GM21529 (cell line): ENCODE measurements at regions not wholly inside any gene's neighbourhood (a gene's known extent, or its start where the extent isn't known, plus 50 kb on each side); places are given as distances from the start of the nearest gene placed in this dataset.
"Not testable (repeated sequence)": the region's sequence is repeated elsewhere in the genome, so short reads cannot be mapped to it uniquely, and the experiment has no call there.

Source experiments
- ATAC-seq: cut with Tn5 transposase; IDR thresholded peaks from one replicate; pipeline ENCODE4 v1.9.1; 2021; ENCODE audit not compliant: unreplicated experiment

- ATAC-seq: no peak
Observed at GRCh38 chr1:112818990-112819689, 104.0 kb upstream of the PPM1J start.

GRCh38 chr1:112817555-112818373 lies 102.6 kb upstream of the PPM1J start:
- ATAC-seq: no peak

GRCh38 chr1:112815376-112815775 lies 100.2 kb upstream of the PPM1J start:
- ATAC-seq: no peak

GRCh38 chr1:112814645-112815044 lies 99.5 kb upstream of the PPM1J start:
- not testable (repeated sequence) for ATAC-seq

- no peak for ATAC-seq
Observed at GRCh38 chr1:112808861-112809684, 93.9 kb upstream of the PPM1J start.

- no peak for ATAC-seq
Observed at GRCh38 chr1:112807999-112808398, 92.9 kb upstream of the PPM1J start.

GRCh38 chr1:112807117-112807516 lies 92.0 kb upstream of the PPM1J start:
- no peak for ATAC-seq

GRCh38 chr1:112806090-112806642 lies 91.0 kb upstream of the PPM1J start:
- no peak for ATAC-seq

GRCh38 chr1:112805155-112805853 lies 90.2 kb upstream of the PPM1J start:
- ATAC-seq: no peak

GRCh38 chr1:112803906-112804762 lies 89.0 kb upstream of the PPM1J start:
- ATAC-seq: peak; percentile 69

- ATAC-seq: no peak
Observed at GRCh38 chr1:112800289-112800688, 85.2 kb upstream of the PPM1J start.

GRCh38 chr1:112798292-112798691 lies 83.2 kb upstream of the PPM1J start:
- ATAC-seq: no peak

- no peak for ATAC-seq
Observed at GRCh38 chr1:112797224-112797623, 82.1 kb upstream of the PPM1J start.

GRCh38 chr1:112794654-112795239 lies 79.6 kb upstream of the PPM1J start:
- peak; percentile 44 for ATAC-seq

- ATAC-seq: no peak
Observed at GRCh38 chr1:112793631-112794565, 78.8 kb upstream of the PPM1J start.

GRCh38 chr1:112791723-112792104 lies 76.6 kb upstream of the PPM1J start:
- ATAC-seq: no peak

GRCh38 chr1:112790920-112791722 lies 76.0 kb upstream of the PPM1J start:
- ATAC-seq: no peak
